DOHH2 (cell line): ENCODE measurements at regions not wholly inside any gene's neighbourhood (a gene's known extent, or its start where the extent isn't known, plus 50 kb on each side); places are given as distances from the start of the nearest gene placed in this dataset.

ENCODE experiments used
- H3F3A ChIP-seq: fragments of 200-600 bp; sonication (generic), shearing (Covaris generic); 2 replicates; pipeline ENCODE4 v1.6.0; 2016; ENCODE audit warnings: antibody characterized with exemption, mild to moderate bottlenecking; ENCODE audit not compliant: control insufficient read depth, insufficient read depth
- H3K27ac ChIP-seq: fragments of 200-600 bp; sonication (generic); 2 replicates; pipeline ENCODE4 v1.5.1; 2014; ENCODE audit warnings: low read depth, mild to moderate bottlenecking, low read length, moderate library complexity
- H3K27me3 ChIP-seq: fragments of 200-600 bp; sonication (generic); 2 replicates; pipeline ENCODE4 v1.6.1; 2014; ENCODE audit warnings: mild to moderate bottlenecking, low read length, mixed read lengths; ENCODE audit not compliant: control insufficient read depth
- H3K36me3 ChIP-seq: fragments of 200-600 bp; sonication (generic); 2 replicates; pipeline ENCODE4 v1.6.1; 2014; ENCODE audit warnings: mild to moderate bottlenecking, low read length, moderate library complexity, mixed read lengths; ENCODE audit not compliant: control insufficient read depth
- H3K4me1 ChIP-seq: fragments of 200-600 bp; sonication (generic); 2 replicates; pipeline ENCODE4 v1.6.1; 2014; ENCODE audit warnings: mild to moderate bottlenecking, low read length, mixed read lengths; ENCODE audit not compliant: control insufficient read depth
- H3K4me2 ChIP-seq: fragments of 200-600 bp; sonication (generic); 2 replicates; pipeline ENCODE4 v1.6.0; 2014; ENCODE audit warnings: mild to moderate bottlenecking, low read length, moderate library complexity
- H3K4me3 ChIP-seq: fragments of 200-600 bp; sonication (generic); 2 replicates; pipeline ENCODE4 v1.5.1; 2014; ENCODE audit warnings: mild to moderate bottlenecking, low read length, mixed read lengths
- H3K79me2 ChIP-seq: fragments of 200-600 bp; sonication (generic); 2 replicates; pipeline ENCODE4 v1.6.1; 2014; ENCODE audit warnings: mild to moderate bottlenecking, low read length, mixed read lengths; ENCODE audit not compliant: control insufficient read depth
- H3K9me2 ChIP-seq: fragments of 200-600 bp; sonication (generic); replicated peaks from 2 replicates; pipeline ENCODE4 v1.6.1; 2014; ENCODE audit warnings: mild to moderate bottlenecking, low read length, mixed read lengths; ENCODE audit not compliant: control insufficient read depth
- H3K9me3 ChIP-seq: fragments of 200-600 bp; sonication (generic); 2 replicates; pipeline ENCODE4 v1.6.1; 2014; ENCODE audit warnings: antibody characterized with exemption, low read length, mixed read lengths; ENCODE audit not compliant: control insufficient read depth, insufficient read depth
- H4K20me1 ChIP-seq: fragments of 200-600 bp; sonication (generic); 2 replicates; pipeline ENCODE4 v1.6.0; 2014; ENCODE audit warnings: low read depth, mild to moderate bottlenecking, antibody characterized with exemption, low read length, moderate library complexity; ENCODE audit not compliant: control insufficient read depth, insufficient read depth
- CTCF ChIP-seq: fragments of 200-600 bp; sonication (generic); IDR thresholded peaks from one replicate; pipeline ENCODE4 v1.5.1; 2014; ENCODE audit warnings: antibody characterized with exemption, mild to moderate bottlenecking, low read depth, low read length; ENCODE audit not compliant: poor library complexity, severe bottlenecking
- EZH2phosphoT487 ChIP-seq: fragments of 200-600 bp; sonication (generic); IDR thresholded peaks from 2 replicates; pipeline ENCODE4 v1.6.1; 2017; ENCODE audit warnings: borderline replicate concordance, mild to moderate bottlenecking, antibody characterized with exemption, low read length, moderate library complexity, mixed read lengths

DNA sequence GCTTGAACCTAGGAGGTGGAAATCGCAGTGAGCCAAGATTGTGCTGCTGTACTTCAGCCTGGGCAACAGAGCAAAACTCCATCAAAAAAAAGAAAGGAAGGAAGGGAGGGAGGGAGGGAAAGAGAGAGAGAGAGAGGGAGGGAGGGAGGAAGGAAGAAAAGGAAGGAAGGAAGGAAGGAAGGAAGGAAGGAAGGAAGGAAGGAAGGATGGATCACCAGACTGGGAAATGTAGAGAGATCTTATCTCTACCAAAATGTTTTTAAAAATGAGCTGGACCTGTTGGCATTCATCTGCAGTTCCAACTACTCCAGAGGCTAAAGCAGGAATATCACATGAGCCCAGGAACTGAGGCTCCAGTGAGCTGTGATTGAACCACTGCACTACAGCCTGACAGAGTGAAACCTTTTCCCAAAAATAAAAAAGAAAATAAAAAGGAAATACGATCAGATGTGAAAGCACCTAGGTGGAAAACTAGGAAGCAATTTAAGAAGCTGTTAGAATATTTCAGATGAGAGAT is 239.4 kb downstream of the CDH7 start:
- no peaks in the 10 kb centered on the region for H3F3A ChIP-seq
- H3K27me3 ChIP-seq, result no peaks in the 10 kb centered on the region
- no peak overlapping the region for H3K27ac ChIP-seq
- no peaks in the 10 kb centered on the region for H3K9me2 ChIP-seq
- TF ChIP-seq EZH2phosphoT487 (no peak), CTCF (no peak)
- no peaks in the 10 kb centered on the region for H4K20me1 ChIP-seq
- H3K79me2 ChIP-seq, result no peaks in the 10 kb centered on the region
- H3K4me1 ChIP-seq, result no peaks in the 10 kb centered on the region
- H3K36me3 ChIP-seq, result no peaks in the 10 kb centered on the region
- H3K4me3 ChIP-seq, result no peak overlapping the region
- no peak overlapping the region for H3K4me2 ChIP-seq
- H3K9me3 ChIP-seq, result no peaks in the 10 kb centered on the region

GRCh38 chr18:65988972-65989371 is 238.2 kb downstream of the CDH7 start:
- no peaks in the 10 kb centered on the region for H3F3A ChIP-seq
- no peaks in the 10 kb centered on the region for H3K9me2 ChIP-seq
- H3K4me3 ChIP-seq, result no peak overlapping the region
- no peak overlapping the region for H3K4me2 ChIP-seq
- no peaks in the 10 kb centered on the region for H3K9me3 ChIP-seq
- H3K27me3 ChIP-seq, result no peaks in the 10 kb centered on the region
- no peaks in the 10 kb centered on the region for H3K79me2 ChIP-seq
- no peaks in the 10 kb centered on the region for H4K20me1 ChIP-seq
- H3K36me3 ChIP-seq, result no peaks in the 10 kb centered on the region
- H3K4me1 ChIP-seq, result no peaks in the 10 kb centered on the region
- TF ChIP-seq EZH2phosphoT487, result no peak
- TF ChIP-seq CTCF, result no peak
- H3K27ac ChIP-seq, result no peak overlapping the region

GRCh38 chr18:65988386-65988785 is 237.6 kb downstream of the CDH7 start:
- H3K4me3 ChIP-seq, result no peak overlapping the region
- no peaks in the 10 kb centered on the region for H3K36me3 ChIP-seq
- no peaks in the 10 kb centered on the region for H3K79me2 ChIP-seq
- no peaks in the 10 kb centered on the region for H3K4me1 ChIP-seq
- H3F3A ChIP-seq, result no peaks in the 10 kb centered on the region
- no peak overlapping the region for H3K4me2 ChIP-seq
- no peaks in the 10 kb centered on the region for H3K27me3 ChIP-seq
- no peaks in the 10 kb centered on the region for H3K9me3 ChIP-seq
- H4K20me1 ChIP-seq, result no peaks in the 10 kb centered on the region
- no peak for TF ChIP-seq CTCF
- no peak for TF ChIP-seq EZH2phosphoT487
- no peak overlapping the region for H3K27ac ChIP-seq
- no peaks in the 10 kb centered on the region for H3K9me2 ChIP-seq
